GM23338 (cell line): ENCODE measurements at regions not wholly inside any gene's neighbourhood (a gene's known extent, or its start where the extent isn't known, plus 50 kb on each side); places are given as distances from the start of the nearest gene placed in this dataset.

Source experiments
- ATAC-seq: fragments of 200-7000 bp; cut with Tn5 transposase; 3 replicates; pipeline ENCODE4 v1.9.1; 2020
- DNase-seq: peaks from one replicate; pipeline ENCODE4 v3.0.0-alpha.2; 2015; ENCODE audit warnings: low spot score
- H2AFZ ChIP-seq: fragments of 200-600 bp; sonication (generic); 2 replicates; pipeline ENCODE4 v1.8.0; 2016; ENCODE audit warnings: antibody characterized with exemption, mild to moderate bottlenecking, moderate library complexity
- H3F3A ChIP-seq: fragments of 200-600 bp; sonication (generic); replicated peaks from 2 replicates; pipeline ENCODE4 v1.8.0; 2017; ENCODE audit warnings: antibody characterized with exemption, mixed run types, low read depth
- H3K27ac ChIP-seq: fragments of 200-600 bp; sonication (generic); 2 replicates; pipeline ENCODE4 v1.6.1; 2016; ENCODE audit warnings: low read depth
- H3K27me3 ChIP-seq: fragments of 200-600 bp; sonication (generic); 2 replicates; pipeline ENCODE4 v1.8.0; 2016; ENCODE audit warnings: mild to moderate bottlenecking, mixed run types, moderate library complexity; ENCODE audit not compliant: insufficient read depth
- H3K36me3 ChIP-seq: fragments of 200-600 bp; sonication (generic); 2 replicates; pipeline ENCODE4 v1.8.0; 2016; ENCODE audit warnings: mild to moderate bottlenecking; ENCODE audit not compliant: insufficient read depth
- H3K4me1 ChIP-seq: fragments of 200-600 bp; sonication (generic); 2 replicates; pipeline ENCODE4 v1.8.0; 2016; ENCODE audit warnings: mild to moderate bottlenecking, moderate library complexity; ENCODE audit not compliant: insufficient read depth
- H3K4me2 ChIP-seq: fragments of 200-600 bp; sonication (generic); 2 replicates; pipeline ENCODE4 v1.7.1; 2017; ENCODE audit warnings: mixed run types
- H3K4me3 ChIP-seq: fragments of 200-600 bp; sonication (generic); 2 replicates; pipeline ENCODE4 v1.6.1; 2016; ENCODE audit warnings: mixed run types
- H3K79me2 ChIP-seq: fragments of 200-600 bp; sonication (generic); replicated peaks from 2 replicates; pipeline ENCODE4 v1.8.0; 2017; ENCODE audit warnings: mild to moderate bottlenecking; ENCODE audit not compliant: insufficient read depth
- H3K9me2 ChIP-seq: fragments of 200-600 bp; sonication (generic); 2 replicates; pipeline ENCODE4 v1.8.0; 2017; ENCODE audit not compliant: insufficient read depth
- H4K20me1 ChIP-seq: fragments of 200-600 bp; sonication (generic); replicated peaks from 2 replicates; pipeline ENCODE4 v1.8.0; 2017; ENCODE audit warnings: mild to moderate bottlenecking; ENCODE audit not compliant: insufficient read depth
- H3K27ac Mint-ChIP-seq: 2 replicates; pipeline ENCODE4 v1.8.0; 2020; ENCODE audit warnings: inconsistent platforms, mild to moderate bottlenecking, moderate library complexity, mixed read lengths
- H3K27me3 Mint-ChIP-seq: 3 replicates; pipeline ENCODE4 v1.8.0; 2022; ENCODE audit warnings: low read depth, mild to moderate bottlenecking, moderate library complexity, mixed read lengths, inconsistent platforms; ENCODE audit not compliant: insufficient read depth, poor library complexity
- H3K36me3 Mint-ChIP-seq: 3 replicates; pipeline ENCODE4 v1.8.0; 2021; ENCODE audit warnings: low read depth, mild to moderate bottlenecking, inconsistent platforms, moderate library complexity, mixed read lengths
- H3K4me1 Mint-ChIP-seq: 3 replicates; pipeline ENCODE4 v1.8.0; 2020; ENCODE audit warnings: mild to moderate bottlenecking, inconsistent platforms, mixed read lengths
- H3K4me3 Mint-ChIP-seq: 3 replicates; pipeline ENCODE4 v1.8.0; 2021; ENCODE audit warnings: moderate library complexity, mild to moderate bottlenecking, inconsistent platforms, mixed read lengths
- H3K9me3 Mint-ChIP-seq: 3 replicates; pipeline ENCODE4 v1.8.0; 2020; ENCODE audit warnings: moderate library complexity, mild to moderate bottlenecking, inconsistent platforms, mixed read lengths
- CREB1 ChIP-seq: fragments of 250-450 bp; sonication (Bioruptor Pico); IDR thresholded peaks from 2 replicates; pipeline ENCODE4 v1.5.0; 2020; ENCODE audit warnings: low read depth, mild to moderate bottlenecking, moderate library complexity
- CTCF ChIP-seq, 2 experiments: fragments of 200-600 bp in 1 of 2; sonication (generic) in 1 of 2; conservative IDR thresholded peaks; 2 replicates each; pipeline versions ENCODE4 v1.5.1 to v1.6.1; 2016 to 2017; ENCODE audit warnings: antibody characterized with exemption in 2 of 2, low read depth in 2 of 2, mild to moderate bottlenecking in 2 of 2, moderate library complexity in 1 of 2
- ETS1 ChIP-seq: IDR thresholded peaks from 2 replicates; pipeline ENCODE4 v1.6.1; 2016; ENCODE audit warnings: antibody characterized with exemption
- EZH2 ChIP-seq: fragments of 200-600 bp; sonication (generic); IDR thresholded peaks from one replicate; pipeline ENCODE4 v1.8.0; 2017; ENCODE audit warnings: antibody characterized with exemption, mild to moderate bottlenecking, low read depth; ENCODE audit not compliant: unreplicated experiment
- EZH2phosphoT487 ChIP-seq: fragments of 200-600 bp; sonication (generic); IDR thresholded peaks from one replicate; pipeline ENCODE4 v1.8.1; 2018; ENCODE audit warnings: antibody characterized with exemption; ENCODE audit not compliant: unreplicated experiment
- JUNB ChIP-seq: IDR thresholded peaks from one replicate; pipeline ENCODE4 v1.6.1; 2016; ENCODE audit warnings: antibody characterized with exemption; ENCODE audit not compliant: unreplicated experiment
- NANOG ChIP-seq: IDR thresholded peaks from 2 replicates; pipeline ENCODE4 v1.6.1; 2016; ENCODE audit warnings: antibody characterized with exemption, borderline replicate concordance
- POLR2AphosphoS5 ChIP-seq: IDR thresholded peaks from 2 replicates; pipeline ENCODE4 v1.6.1; 2016; ENCODE audit warnings: antibody characterized with exemption, low read depth
- REST ChIP-seq: IDR thresholded peaks from one replicate; pipeline ENCODE4 v1.6.1; 2018; ENCODE audit warnings: antibody characterized with exemption; ENCODE audit not compliant: unreplicated experiment
- STAT1 ChIP-seq: IDR thresholded peaks from one replicate; pipeline ENCODE4 v1.6.1; 2016; ENCODE audit warnings: antibody characterized with exemption; ENCODE audit not compliant: unreplicated experiment
- ZNF114 ChIP-seq: fragments of 250-450 bp; sonication (Bioruptor Pico); IDR thresholded peaks from 2 replicates; pipeline ENCODE4 v1.5.0; 2020; ENCODE audit warnings: mild to moderate bottlenecking, moderate library complexity
- ZNF331 ChIP-seq: fragments of 250-450 bp; sonication (Bioruptor Pico); IDR thresholded peaks from 2 replicates; pipeline ENCODE4 v1.5.0; 2020; ENCODE audit warnings: low read depth, mild to moderate bottlenecking, moderate library complexity
- ZNF462 ChIP-seq: fragments of 250-450 bp; sonication (Bioruptor Pico); IDR thresholded peaks from 2 replicates; pipeline ENCODE4 v1.5.0; 2020; ENCODE audit warnings: mild to moderate bottlenecking, moderate library complexity

GRCh38 chr20:22466447-22467171 is 117.8 kb downstream of the FOXA2 start:
- Mint-ChIP-seq H3K27ac (no peak overlapping the region), H3K4me1 (peaks cover 16% of the 10 kb centered on the region), H3K9me3 (no peaks in the 10 kb centered on the region), H3K36me3 (no peaks in the 10 kb centered on the region), H3K4me3 (no peak overlapping the region), H3K27me3 (peaks cover 16% of the 10 kb centered on the region)
- no peak overlapping the region for H3K4me2 ChIP-seq
- H3K4me3 ChIP-seq, result no peak overlapping the region
- no peak for DNase-seq
- H3K27ac ChIP-seq, result no peak overlapping the region
- peaks cover 21% of the 10 kb centered on the region for H3K27me3 ChIP-seq
- no peaks in the 10 kb centered on the region for H3K36me3 ChIP-seq
- no peaks in the 10 kb centered on the region for H3F3A ChIP-seq
- peaks cover 17% of the 10 kb centered on the region for H3K4me1 ChIP-seq
- ATAC-seq, result no peak
- no peaks in the 10 kb centered on the region for H3K9me2 ChIP-seq
- H4K20me1 ChIP-seq, result peaks cover 11% of the 10 kb centered on the region; the same call in 1 of the 2 replicates
- no peak for TF ChIP-seq CTCF (conservative IDR thresholded peaks at IDR 0.05; ENCODE audit: low read depth in 2 of 2)
- no peak for TF ChIP-seq EZH2
- no peak for TF ChIP-seq NANOG
- TF ChIP-seq EZH2phosphoT487, result no peak
- no peak for TF ChIP-seq REST
- TF ChIP-seq STAT1, result no peak
- no peak for TF ChIP-seq CREB1 (CRISPR knock-in tag)
- TF ChIP-seq ZNF462 (CRISPR knock-in tag), result no peak
- TF ChIP-seq ZNF331 (CRISPR knock-in tag), result no peak
- TF ChIP-seq ZNF114 (CRISPR knock-in tag), result no peak
- no peak for TF ChIP-seq ETS1
- no peak for TF ChIP-seq JUNB
- TF ChIP-seq POLR2AphosphoS5, result no peak
- no peak overlapping the region for H2AFZ ChIP-seq
- H3K79me2 ChIP-seq, result no peaks in the 10 kb centered on the region
